ENCODE measurements at regions not wholly inside any gene's neighbourhood (a gene's known extent, or its start where the extent isn't known, plus 50 kb on each side); places are given as distances from the start of the nearest gene placed in this dataset.

DNA sequence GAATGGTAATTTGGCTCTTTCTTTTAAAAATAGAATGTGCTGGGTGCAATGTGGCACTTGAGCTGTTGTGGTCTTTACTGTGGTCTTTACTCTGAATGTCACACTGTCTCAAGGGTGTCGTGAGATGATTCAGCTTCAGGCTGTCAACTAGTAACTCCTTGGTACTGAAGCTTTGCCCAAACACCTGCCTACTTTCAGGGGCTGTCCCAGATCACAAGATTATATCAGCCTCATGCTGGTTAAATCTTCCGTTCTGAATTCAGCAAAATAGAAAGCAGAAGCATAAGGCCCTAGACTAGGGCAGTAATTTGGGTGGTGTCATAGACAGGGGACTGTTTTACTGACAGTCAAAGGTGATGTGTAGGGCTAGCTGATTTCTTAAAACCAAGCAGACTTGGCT lies 110.9 kb downstream of the BAMBI start:
- TF ChIP-seq EZH2 (IDR thresholded peaks at IDR 0.05): no peak
- TF ChIP-seq, protein P1, sequence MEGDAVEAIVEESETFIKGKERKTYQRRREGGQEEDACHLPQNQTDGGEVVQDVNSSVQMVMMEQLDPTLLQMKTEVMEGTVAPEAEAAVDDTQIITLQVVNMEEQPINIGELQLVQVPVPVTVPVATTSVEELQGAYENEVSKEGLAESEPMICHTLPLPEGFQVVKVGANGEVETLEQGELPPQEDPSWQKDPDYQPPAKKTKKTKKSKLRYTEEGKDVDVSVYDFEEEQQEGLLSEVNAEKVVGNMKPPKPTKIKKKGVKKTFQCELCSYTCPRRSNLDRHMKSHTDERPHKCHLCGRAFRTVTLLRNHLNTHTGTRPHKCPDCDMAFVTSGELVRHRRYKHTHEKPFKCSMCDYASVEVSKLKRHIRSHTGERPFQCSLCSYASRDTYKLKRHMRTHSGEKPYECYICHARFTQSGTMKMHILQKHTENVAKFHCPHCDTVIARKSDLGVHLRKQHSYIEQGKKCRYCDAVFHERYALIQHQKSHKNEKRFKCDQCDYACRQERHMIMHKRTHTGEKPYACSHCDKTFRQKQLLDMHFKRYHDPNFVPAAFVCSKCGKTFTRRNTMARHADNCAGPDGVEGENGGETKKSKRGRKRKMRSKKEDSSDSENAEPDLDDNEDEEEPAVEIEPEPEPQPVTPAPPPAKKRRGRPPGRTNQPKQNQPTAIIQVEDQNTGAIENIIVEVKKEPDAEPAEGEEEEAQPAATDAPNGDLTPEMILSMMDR (IDR thresholded peaks at IDR 0.05 in 2 of 3, conservative IDR thresholded peaks at IDR 0.05 in 1 of 3; ENCODE audit: borderline replicate concordance in 1 of 3, insufficient read depth in 1 of 3, low read depth in 2 of 3, low read length in 2 of 3): no peak
- TF ChIP-seq POLR2A (IDR thresholded peaks at IDR 0.05; ENCODE audit: borderline replicate concordance, extremely low read depth, insufficient read depth, insufficient read length): no peak
- no peak for TF ChIP-seq ATF3 (IDR thresholded peaks at IDR 0.05)
- TF ChIP-seq, protein P2, sequence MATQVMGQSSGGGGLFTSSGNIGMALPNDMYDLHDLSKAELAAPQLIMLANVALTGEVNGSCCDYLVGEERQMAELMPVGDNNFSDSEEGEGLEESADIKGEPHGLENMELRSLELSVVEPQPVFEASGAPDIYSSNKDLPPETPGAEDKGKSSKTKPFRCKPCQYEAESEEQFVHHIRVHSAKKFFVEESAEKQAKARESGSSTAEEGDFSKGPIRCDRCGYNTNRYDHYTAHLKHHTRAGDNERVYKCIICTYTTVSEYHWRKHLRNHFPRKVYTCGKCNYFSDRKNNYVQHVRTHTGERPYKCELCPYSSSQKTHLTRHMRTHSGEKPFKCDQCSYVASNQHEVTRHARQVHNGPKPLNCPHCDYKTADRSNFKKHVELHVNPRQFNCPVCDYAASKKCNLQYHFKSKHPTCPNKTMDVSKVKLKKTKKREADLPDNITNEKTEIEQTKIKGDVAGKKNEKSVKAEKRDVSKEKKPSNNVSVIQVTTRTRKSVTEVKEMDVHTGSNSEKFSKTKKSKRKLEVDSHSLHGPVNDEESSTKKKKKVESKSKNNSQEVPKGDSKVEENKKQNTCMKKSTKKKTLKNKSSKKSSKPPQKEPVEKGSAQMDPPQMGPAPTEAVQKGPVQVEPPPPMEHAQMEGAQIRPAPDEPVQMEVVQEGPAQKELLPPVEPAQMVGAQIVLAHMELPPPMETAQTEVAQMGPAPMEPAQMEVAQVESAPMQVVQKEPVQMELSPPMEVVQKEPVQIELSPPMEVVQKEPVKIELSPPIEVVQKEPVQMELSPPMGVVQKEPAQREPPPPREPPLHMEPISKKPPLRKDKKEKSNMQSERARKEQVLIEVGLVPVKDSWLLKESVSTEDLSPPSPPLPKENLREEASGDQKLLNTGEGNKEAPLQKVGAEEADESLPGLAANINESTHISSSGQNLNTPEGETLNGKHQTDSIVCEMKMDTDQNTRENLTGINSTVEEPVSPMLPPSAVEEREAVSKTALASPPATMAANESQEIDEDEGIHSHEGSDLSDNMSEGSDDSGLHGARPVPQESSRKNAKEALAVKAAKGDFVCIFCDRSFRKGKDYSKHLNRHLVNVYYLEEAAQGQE (IDR thresholded peaks at IDR 0.05; ENCODE audit: low read depth): no peak
- TF ChIP-seq TCF7L2 (IDR thresholded peaks at IDR 0.05; ENCODE audit: borderline replicate concordance, extremely low read depth, insufficient read depth, insufficient read length): no peak

All from HCT116 (cell line).